ENCODE measurements at regions not wholly inside any gene's neighbourhood (a gene's known extent, or its start where the extent isn't known, plus 50 kb on each side); places are given as distances from the start of the nearest gene placed in this dataset.

DNA sequence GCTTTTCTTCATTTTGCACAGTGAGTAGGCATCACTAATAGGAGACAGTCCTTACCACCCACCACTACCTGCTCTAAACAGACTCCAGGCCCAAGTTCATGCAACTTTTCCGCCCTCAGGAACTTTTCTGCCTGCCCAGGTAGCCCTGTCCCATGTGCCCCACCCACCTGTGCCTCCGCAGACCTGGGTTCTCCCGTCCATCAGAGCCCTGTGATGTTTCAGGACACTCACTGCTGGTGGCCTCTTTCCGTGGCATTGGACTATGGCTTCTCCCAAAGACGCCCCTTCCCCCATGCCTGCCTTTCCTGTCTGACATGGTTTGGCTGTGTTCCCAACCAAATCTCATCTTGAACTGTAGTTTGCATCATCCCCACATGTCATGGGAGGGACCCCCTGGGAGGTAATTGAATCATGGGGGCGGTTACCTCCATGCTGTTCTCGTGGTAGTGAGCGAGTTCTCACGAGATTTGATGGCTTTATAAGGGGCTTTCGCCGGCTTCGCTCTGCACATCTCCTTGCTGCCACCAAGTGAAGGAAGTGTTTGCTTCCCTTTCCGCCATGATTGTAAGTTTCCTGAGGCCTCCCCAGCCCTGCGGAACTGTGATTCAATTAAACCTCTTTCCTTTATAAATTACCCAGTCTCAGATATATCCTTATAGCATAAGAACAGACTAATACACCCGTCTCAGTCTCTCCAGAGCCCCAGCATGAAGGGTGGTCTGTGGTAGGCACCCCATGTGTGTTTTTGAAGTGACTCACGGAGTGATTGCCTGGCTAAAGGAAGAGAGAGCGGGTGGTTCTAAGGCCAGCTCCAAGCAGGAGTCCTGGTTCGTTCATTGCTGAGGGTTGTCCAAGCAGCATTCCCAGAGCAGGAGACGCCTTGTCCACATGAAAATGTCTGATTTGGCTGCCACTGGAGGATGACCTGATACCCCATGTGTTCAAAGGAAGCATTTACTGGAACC, 86.0 kb upstream of the ZBTB40 start (continued):
- TF ChIP-seq RAD21 (IDR thresholded peaks at IDR 0.05 in 1 of 2, conservative IDR thresholded peaks at IDR 0.05 in 1 of 2; ENCODE audit: low read depth in 2 of 2, low read length in 2 of 2): no peak
- no peak for TF ChIP-seq TCF12 (IDR thresholded peaks at IDR 0.05; ENCODE audit: low read depth, low read length)
- no peak for TF ChIP-seq SP1 (IDR thresholded peaks at IDR 0.05; ENCODE audit: low read depth, low read length)
- no peak for TF ChIP-seq RNF2 (IDR thresholded peaks at IDR 0.05; ENCODE audit: borderline replicate concordance, low read depth, low read length, missing control alignments, poor library complexity, severe bottlenecking)
- TF ChIP-seq TAF7 (optimal IDR thresholded peaks at IDR 0.05; ENCODE audit: borderline replicate concordance, low read depth, low read length): no peak
- no peak for TF ChIP-seq YY1 (IDR thresholded peaks at IDR 0.05; ENCODE audit: low read depth, low read length)
- TF ChIP-seq EZH2 (IDR thresholded peaks at IDR 0.05; ENCODE audit: low read depth, low read length, severe bottlenecking): no peak
- TF ChIP-seq SUZ12 (IDR thresholded peaks at IDR 0.05; ENCODE audit: low read length): no peak
- TF ChIP-seq CTCF (IDR thresholded peaks at IDR 0.05; ENCODE audit: control extremely low read depth in 1 of 3, insufficient read depth in 1 of 3, low read depth in 1 of 3, low read length in 3 of 3): no peak
- TF ChIP-seq BRCA1 (IDR thresholded peaks at IDR 0.05; ENCODE audit: low read depth, low read length): peak; percentile 34; the same call in 1 of the 2 replicates
- TF ChIP-seq, protein P1, sequence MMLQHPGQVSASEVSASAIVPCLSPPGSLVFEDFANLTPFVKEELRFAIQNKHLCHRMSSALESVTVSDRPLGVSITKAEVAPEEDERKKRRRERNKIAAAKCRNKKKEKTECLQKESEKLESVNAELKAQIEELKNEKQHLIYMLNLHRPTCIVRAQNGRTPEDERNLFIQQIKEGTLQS (IDR thresholded peaks at IDR 0.05; ENCODE audit: insufficient read depth, low read depth, low read length): no peak

Data from H1 (cell line).